ENCODE measurements at regions not wholly inside any gene's neighbourhood (a gene's known extent, or its start where the extent isn't known, plus 50 kb on each side); places are given as distances from the start of the nearest gene placed in this dataset.

DNA sequence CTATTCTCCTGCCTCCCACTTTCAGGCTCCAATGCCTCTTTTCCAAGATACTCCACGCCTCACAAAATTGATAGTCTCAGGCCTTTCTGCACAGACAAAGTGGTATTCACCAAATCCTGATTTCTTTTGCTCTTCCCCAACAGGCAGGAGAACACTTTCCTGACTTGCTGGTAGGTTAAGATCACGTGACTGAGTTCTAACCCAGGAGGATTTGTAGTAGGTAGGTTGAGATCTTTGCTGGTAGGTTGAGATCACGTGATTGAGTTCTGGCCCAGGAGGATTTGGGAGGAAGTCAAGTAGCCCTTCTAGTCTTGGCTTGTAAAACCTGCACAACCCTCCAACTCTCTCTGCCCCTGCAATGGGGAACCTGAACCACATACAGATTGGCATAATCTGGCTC is 741.5 kb downstream of the TYW1 start:
- DNase-seq (ENCODE audit: extremely low read depth, low read depth) = no peak

DNA sequence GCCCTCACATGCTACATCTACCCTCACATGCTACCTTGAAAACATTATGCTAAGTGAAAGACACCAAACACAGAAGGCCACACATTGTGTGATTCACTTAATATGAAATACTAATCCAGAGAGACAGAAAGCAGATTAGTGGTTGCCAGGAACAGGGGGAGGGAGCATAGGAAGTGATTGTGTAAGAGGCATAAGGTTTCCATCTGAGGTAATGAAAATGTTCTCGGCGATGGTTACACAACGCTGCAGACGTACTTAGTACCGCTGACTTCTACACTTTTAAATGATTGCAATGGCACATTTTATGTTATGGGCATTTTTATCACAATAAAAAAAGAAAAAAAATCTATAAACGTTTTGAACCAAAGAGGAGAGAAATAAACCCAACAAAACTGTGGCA is 742.3 kb downstream of the TYW1 start:
- DNase-seq (ENCODE audit: extremely low read depth, low read depth) = no peak

DNA sequence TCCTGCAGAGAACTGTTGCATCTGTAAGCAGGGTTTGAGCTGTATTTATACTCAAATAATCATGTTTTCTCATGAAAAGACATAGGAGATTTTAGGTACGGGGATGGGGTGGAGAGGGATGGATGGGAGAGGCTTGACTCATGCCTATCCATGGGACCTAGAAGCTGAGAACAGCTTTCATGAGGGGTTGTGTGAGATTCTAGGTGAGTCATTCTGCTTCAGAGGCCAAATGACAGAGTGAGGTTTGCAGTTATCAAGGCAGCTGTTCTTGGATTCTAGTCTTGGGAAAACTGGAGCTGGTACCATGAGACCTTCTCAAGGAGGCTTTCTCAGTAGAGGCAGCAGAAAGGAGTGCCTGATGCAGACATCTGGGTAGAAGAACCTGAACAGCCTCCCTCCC is 746.9 kb downstream of the TYW1 start:
- no peak for DNase-seq (ENCODE audit: extremely low read depth, low read depth)

DNA sequence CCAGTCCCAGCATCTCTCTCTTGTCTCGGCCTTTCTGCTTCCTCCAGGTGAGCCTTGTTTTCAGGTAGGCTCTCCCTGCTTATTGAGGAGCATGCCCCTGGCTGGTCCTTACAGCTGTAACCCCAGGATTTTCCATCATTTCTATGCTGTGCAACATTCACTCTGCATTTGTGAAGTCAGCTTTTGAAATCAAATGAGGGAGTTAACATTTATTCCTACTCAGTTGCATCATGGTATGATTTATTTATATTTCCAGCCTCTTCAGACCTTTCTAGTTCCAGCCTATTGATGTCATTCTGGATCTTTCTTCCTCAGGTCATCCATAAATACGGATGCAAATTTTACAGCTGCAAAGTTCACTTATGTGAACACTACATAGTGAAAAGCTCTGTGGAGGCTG is 755.6 kb downstream of the TYW1 start:
- no peak for DNase-seq (ENCODE audit: extremely low read depth, low read depth)

DNA sequence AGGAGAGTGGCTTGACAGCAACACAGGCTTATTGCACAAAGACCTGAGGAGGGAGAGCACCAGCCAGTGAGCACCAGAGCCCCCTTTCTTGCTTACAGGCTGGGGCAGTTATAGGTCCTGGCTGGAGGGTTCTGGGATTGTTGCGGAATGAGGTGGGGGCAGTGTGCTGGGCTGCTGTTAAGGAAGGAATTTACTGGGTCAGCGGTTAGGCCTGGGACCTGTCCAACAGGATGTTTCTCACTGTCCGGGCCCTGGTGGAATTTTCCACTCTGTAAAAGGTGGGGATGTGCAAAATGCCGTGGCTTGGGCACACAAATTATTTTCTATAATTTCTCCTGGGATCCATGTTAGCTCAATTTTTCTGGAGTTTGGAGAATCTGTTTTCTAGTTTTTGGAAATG is 757.3 kb downstream of the TYW1 start:
- no peak for DNase-seq (ENCODE audit: extremely low read depth, low read depth)

DNA sequence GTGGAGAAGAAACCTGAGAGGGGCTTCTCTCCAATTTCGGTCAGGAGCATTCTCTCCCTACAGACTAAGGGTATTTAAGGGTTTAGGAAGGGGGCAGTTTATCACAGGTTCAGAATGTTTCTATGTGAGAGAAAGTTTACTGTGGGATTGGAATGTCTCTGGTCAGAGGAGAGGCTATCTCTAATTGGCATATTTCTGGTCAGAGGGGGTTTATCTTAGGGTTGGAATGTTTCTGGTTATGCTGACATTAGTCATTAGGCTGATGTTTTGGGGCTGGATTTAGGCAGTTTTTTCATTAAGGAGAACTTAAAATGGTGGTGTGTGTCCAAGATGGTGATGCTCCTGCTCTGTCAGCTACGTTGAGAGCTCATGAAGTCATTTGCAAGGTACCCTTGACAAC is 758.0 kb downstream of the TYW1 start:
- DNase-seq (ENCODE audit: extremely low read depth, low read depth) = no peak

DNA sequence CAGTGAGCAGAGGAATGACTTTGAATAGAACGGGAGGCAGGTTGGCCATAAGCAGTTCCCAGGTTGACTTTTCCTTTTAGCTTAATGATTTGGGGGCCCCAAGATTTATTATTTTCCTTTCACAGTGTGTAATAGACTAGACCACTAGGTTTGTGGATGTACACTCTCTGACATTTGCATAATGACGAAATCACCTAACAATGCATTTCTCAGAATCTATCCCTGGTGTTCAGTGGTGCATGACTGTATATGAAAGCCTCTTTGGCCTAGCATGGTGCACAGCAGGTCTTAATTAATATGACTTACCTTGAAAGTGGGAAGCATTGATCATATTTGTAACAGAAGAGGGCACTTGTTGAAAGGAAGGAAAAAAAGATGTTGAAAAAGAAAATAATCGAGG is 761.9 kb downstream of the TYW1 start:
- DNase-seq (ENCODE audit: extremely low read depth, low read depth) = no peak

DNA sequence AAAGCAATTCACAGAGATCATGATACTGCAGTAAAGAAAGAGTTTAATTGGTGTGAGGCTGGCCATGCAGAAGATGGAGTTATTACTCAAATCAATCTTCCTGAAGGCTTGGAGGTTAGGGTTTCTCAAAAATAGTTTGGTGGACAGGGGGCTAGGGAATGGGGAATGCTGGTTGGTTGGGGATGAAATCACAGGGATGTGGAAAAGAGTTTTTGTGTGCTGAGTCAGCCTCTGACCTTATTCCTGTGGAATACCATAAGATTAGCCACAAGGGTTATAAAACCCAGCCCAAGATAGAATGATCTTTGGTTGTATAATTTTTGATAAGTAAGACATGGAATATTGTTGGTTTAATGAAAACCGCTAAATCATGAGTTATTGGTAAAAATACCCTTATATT is 764.3 kb downstream of the TYW1 start:
- DNase-seq (ENCODE audit: extremely low read depth, low read depth) = no peak

DNA sequence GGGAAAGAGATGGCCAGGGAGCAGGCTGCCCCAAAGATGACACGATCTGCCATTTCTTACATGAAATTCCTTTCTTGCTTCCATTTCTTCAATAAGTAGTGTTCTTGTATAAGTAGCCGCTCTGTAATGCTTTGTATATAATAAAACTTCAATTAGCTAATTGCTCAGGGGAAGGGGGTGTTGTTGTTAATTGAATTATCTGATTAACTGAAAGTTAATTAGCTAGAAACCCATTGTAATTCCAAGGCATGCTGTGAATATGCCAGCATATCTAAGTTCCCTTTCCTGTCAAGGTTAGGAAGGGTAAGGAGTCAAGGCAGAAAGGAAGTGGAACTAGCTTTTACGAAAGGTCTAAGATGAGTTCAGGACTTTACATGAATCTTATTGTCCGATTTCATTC is 765.9 kb downstream of the TYW1 start:
- no peak for DNase-seq (ENCODE audit: extremely low read depth, low read depth)

DNA sequence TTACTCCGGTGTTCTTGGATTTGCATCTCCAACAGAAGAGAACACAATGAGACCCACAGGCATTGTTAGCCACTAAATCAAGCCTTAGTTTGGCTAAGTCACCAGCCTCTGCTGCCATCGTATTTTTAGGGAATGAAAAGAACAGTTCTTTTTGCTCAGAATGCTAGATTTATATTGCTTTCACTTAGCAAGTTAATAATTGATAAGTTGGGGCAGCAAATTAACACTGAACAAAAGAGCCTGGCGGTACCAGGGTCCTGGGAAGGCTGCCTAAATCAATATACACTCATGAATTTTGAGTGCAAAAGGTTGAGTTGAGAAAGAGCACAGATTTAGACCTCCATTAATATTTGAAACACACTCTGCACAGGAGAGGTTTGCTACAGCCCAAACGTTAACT is 767.7 kb downstream of the TYW1 start:
- no peak for DNase-seq (ENCODE audit: extremely low read depth, low read depth)

DNA sequence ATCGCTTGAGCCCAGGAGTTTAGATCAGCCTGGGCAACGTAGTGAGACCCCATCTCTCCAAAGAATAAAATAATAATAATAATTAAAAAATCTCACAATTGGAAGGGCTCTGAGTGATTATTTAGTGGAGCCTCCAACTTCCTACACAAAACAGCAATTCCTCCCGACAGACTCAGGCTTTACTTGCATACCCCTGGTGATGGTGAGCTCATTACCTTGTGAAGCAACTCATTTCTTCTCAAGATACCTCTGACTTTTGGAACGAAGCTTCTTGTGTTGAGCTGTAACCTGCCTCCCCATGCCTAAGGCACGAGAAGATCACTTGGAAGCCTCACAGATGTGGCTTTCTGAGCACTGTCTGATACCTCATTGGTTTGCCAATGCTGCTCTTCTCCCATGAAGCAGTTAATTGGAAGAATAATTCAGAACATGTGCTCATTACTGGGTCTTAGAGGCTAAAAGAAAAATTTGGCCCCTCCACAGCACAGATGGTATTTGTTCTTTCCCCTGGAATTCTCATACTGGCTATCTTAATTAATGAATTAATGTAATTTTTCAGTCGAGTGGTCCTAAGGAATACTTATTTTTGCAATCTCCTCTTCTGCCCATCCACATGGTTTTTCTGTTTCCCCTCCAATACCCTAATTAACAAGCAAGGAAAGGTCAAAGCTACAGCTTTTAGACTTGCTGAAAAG is 769.0 kb downstream of the TYW1 start:
- no peak for DNase-seq (ENCODE audit: extremely low read depth, low read depth)

DNA sequence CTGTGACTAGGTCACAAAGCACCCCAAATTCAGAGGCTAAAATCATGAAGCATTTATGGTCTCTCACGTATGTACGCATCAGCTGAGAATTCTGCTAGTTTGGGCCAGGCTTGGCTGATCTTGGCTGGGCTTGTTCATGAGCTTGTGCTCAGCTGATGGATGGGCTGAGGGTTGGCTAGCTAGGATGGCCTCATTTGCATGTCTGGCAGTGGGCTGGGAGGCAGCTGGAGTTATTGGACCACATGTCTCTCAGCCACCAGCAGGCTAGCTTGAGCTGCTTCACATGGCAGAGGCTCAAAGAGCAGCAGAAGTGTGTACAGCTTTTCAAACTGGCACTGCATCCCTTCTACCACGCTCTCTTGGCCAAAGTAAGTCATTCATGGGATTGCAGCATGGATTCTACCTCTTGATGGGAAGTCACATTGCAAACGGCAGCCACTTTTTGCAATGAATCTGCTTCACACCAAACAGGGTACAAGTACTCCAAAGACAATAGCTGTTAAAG is 770.3 kb downstream of the TYW1 start:
- DNase-seq (ENCODE audit: extremely low read depth, low read depth) = no peak

DNA sequence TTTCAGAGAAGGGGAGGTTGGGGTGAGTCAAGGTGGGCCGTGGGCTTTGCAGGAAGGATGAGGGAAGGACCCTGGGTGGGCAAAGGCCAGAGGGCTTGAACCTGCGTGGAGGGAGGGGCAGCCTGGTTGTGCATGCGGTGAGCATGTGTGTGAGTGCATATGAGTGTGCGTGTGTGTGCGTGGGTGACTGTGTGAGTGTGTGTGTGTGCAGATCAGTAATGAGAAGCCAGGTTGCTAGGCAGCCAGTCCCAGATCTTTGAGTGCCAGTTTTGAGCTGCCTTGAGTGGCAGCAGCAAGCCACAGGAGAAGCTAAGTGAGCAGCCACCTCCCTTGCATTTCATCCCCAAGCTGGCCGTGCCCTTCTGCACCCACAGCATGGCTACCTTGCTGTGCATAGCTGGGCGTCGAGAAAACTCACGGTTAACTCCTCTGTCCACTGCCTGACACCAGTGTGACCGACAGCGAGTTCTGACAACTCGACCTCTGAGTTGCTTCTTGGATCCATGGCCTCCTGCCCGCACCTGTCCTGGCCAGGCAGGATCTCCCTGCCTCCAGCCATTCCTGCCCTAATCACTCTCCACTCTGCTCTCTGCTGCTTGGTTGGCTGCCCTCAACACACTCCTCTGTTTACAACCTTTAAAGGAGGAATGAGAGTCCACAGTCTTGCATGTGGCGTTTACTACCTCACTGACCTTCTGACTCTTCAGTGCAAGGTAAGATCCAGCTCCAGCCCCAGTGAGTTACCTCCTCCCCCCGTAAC is 775.4 kb downstream of the TYW1 start:
- DNase-seq (ENCODE audit: extremely low read depth, low read depth) = no peak

DNA sequence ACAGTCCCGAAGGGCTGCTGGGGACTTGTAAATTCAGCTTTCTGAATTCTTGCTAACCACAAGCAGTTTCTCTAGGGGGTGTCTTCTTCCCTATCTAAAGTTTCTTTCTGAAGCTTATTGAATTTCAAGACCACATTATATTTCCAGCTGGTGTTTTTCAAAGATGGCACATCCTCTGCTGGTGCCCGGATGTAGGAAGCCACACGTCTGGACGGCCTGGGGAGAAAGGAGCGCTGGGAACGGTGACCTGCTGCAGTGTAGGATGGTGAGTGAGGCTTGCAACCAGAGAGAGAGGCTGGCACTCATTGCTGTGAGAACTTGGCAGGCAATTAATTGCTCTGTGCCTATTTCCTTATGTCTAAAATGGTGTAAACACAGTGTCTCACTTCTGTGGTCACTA is 776.4 kb downstream of the TYW1 start:
- no peak for DNase-seq (ENCODE audit: extremely low read depth, low read depth)

DNA sequence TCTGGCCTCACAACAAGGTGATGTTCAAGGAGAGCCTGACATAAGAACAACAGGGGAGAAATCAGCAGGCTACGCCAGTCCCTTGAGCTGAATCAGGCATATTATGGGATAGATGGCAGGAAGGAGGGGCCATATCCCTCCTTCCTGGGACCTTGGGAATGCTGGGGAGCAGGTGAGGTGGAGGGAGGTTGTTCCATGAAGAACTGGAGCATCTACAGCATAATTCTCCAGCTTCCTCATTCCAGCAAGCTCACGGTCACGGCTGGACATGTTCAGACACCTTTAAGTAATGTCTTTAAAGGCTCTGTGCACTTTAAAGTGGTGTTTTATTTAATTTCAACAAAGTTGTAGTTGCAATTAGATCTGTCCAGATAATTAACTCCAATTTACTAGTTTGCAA is 780.5 kb downstream of the TYW1 start:
- DNase-seq (ENCODE audit: extremely low read depth, low read depth) = no peak

DNA sequence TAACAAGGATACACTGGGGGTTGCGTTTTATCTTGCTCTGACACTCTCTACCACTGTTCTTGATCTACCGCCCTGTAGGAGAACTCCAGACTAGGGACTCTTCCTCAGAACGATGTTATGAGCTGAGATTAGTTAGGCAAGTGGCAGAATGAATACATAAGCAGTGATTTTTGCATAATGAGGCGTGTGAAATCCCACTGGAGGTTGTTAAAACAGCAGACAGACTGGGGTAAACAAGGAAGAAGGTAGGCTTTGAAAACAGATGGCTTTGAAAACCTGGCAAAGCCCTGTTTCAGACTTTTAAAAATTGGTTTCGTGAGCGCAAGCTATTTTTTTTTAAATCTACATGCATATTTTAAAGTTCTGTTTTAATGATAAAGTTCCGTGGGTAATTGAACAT is 785.2 kb downstream of the TYW1 start:
- no peak for DNase-seq (ENCODE audit: extremely low read depth, low read depth)

DNA sequence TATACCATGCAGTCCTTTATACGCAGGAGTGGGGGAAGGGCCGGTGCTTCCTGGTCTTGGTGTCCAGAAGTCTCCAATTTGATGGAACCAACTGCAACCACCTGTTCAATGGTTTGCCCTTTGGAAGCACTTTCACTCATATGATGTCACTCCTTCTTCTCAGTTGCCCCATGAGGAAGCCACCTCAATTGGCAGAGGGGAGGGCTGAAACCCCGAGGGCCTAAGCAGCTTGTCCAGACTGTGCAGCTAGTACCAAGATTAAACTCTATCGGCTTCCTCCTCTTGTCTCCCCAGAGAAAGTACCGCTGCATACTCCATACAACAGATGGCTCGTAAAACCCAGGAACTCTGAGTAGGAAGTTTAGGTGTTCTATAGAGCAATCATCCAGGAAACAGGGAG is 789.4 kb downstream of the TYW1 start:
- DNase-seq (ENCODE audit: extremely low read depth, low read depth) = no peak

DNA sequence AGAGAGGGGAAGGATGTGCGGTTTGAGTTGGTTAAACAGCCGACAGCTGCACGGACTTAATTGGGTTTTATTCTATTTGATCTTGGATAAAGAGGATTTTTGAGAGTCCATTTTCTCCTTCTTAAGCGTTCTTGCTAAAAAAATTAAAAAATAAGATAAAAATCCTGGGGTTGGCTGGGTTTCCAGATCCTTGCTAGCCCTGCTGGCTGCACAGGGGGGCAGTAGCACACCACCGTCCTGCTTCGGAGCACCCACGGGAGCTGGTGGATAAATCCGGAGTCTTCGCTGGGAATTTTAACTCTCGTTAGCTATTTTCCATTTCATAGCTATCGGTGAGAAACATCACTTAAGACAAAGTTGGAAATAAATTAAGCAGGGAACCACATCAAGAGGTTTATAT is 792.0 kb downstream of the TYW1 start:
- DNase-seq (ENCODE audit: extremely low read depth, low read depth) = peak; percentile 14

DNA sequence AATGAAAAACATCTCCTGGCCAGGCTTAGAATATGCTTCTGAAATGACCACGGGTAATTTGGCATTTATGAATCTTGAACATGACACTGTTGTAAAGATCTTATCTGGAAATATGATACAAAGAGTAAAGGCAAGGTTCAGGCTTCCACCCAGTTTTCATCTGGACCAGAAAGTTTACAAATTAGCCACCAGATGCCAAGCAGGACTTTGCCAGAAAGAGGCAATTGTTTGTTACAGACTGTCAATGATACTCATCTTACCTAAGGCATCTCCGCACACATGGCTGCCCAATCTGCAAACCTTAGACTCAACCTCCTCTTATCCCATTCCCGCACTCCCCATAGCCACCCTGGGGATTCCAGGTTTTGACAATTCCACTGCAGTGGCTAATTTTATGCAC is 795.3 kb downstream of the TYW1 start:
- no peak for DNase-seq (ENCODE audit: extremely low read depth, low read depth)

DNA sequence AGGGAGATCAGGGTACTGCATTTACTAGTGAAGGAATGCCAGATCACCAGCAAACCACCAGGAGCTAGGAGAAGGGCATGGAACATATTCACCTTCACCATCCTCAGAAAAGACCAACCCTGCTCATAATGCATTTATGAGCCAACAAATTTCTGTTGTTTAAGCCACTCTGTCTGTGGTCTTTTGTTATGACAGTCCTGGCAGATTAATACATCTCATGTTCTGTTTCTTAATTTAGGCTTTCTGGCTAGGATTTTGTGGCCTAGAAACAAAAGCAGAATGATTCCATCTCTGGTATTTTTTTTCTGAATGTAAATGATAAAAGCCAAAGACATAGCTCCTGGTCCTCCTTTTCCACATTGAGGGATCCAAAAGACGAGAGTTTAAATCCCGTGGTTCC is 797.9 kb downstream of the TYW1 start:
- no peak for DNase-seq (ENCODE audit: extremely low read depth, low read depth)

DNA sequence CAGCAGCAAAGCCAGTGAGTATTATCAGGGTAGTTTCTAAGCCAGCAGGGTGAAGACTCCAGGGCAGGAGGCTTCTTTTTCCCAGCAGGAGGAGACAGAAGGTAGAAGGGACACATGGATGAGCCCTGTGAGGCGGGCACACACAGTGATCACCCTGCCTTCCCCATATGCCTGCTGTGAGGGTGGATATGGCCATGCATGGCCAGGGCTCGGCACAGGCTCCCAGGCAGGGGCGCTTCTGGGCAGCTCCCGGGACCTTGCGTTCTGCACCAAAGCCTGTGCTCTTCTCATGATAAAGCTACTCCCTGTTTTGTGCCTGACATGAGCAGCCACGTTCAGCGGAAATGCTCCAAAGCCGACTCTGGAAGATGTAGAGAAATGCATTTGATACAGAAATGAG is 807.2 kb downstream of the TYW1 start:
- DNase-seq (ENCODE audit: extremely low read depth, low read depth) = no peak

DNA sequence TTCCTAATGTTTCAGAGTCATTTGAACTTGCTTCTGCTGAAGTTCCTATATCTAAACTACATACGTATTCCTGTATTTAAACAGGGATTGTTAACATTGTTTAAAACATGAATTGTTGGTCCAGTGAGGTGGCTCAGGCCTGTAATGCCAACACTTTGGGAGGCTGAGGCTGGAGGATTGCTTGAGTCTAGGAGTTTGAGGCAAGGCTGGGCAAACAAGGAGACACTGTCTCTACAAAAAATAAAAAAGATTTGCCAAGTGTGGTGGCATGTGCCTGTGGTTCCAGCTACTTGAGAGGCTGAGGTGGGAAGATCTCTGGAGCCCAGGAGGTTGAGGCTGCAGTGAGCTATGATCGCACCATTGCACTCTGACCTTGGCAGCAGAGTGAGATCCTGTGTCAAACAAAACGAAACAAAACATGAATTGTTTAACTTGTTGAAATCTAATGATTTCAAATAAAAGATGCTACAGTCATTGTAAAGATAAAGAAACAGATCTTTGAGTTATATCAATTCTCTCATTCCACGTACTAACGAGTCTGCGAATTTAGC is 809.4 kb downstream of the TYW1 start:
- no peak for DNase-seq (ENCODE audit: extremely low read depth, low read depth)

Measured in NCI-H460 (cell line).